NCI-H345 treated with DMSO at 0.1 percent for 48 hours (cell line): ENCODE measurements at regions not wholly inside any gene's neighbourhood (a gene's known extent, or its start where the extent isn't known, plus 50 kb on each side); places are given as distances from the start of the nearest gene placed in this dataset.
"Not testable (repeated sequence)": the region's sequence is repeated elsewhere in the genome, so short reads cannot be mapped to it uniquely, and the experiment has no call there.

Experiments
- DNase-seq: peaks from one replicate; lab custom pipeline; 2025; ENCODE audit not compliant: unreplicated experiment; lab: John Stamatoyannopoulos, UW

- no peak for DNase-seq
These were observed 196.3 kb downstream of the DCDC2C start for GRCh38 chr2:3899536-3900155.

DNA sequence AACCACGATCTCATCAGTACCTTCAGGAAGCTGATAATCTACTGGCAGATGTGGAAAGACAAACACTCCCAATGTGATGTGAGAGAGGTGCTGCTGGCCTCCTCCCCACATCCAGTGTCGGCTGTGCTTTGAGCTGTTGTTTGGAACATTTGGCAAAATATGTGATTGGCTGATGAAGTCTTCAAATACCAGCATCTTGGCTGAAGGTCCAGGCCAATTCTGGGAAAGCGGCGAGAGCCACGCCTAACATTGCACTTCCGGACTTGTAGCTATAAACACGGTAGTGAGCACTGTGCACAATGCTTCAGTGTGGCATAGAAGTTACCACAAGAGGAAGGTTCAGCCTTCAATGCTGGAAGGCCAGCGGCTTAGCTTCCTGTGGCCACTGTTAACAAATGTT is 198.8 kb downstream of the DCDC2C start:
- no peak for DNase-seq

DNA sequence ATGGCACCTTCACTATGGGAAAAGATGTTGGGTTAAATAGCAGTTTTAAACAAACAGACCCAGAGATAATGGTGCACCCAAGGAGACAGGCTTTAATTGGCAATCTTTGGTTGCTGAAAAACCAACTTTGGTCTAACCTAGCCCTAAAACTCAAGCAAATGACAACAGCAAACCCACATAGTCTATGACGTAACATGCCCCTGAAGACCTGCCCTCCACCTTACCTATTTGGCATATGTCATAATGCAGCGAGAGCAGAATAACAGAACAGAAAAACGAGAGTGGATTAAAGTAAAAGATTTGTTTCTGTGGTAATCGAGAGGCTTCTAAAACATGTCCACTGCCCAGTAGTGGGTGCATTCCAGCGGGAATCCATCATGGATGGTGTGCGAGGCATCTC is 200.7 kb downstream of the DCDC2C start:
- DNase-seq = no peak

- not testable (repeated sequence) for DNase-seq
These were observed 205.1 kb downstream of the DCDC2C start for GRCh38 chr2:3908498-3908897.

- DNase-seq = no peak
These were observed 208.6 kb downstream of the DCDC2C start for GRCh38 chr2:3911882-3912455.

- no peak for DNase-seq
These were observed 209.8 kb downstream of the DCDC2C start for GRCh38 chr2:3913166-3913565.

DNA sequence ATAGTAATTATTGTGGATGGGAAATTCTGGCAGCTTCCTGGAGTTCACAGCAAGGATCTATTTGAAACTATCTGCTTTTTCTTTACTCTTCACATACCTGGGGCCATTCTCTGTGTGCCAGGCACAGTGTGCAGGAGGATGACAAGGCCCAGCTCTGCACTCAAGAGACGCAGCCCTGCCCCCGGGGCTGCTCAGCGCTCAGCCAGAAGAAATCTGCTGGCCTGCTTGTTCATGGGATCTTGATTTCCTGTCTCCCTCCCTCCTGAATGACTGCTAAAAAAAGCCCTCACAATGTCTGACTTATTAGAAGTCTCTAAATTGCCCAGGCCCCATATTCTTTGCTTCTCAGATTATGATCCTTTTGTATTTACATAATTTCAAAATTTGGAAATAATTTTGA is 210.9 kb downstream of the DCDC2C start:
- no peak for DNase-seq

GRCh38 chr2:3927031-3927430 is 223.7 kb downstream of the DCDC2C start:
- no peak for DNase-seq

DNA sequence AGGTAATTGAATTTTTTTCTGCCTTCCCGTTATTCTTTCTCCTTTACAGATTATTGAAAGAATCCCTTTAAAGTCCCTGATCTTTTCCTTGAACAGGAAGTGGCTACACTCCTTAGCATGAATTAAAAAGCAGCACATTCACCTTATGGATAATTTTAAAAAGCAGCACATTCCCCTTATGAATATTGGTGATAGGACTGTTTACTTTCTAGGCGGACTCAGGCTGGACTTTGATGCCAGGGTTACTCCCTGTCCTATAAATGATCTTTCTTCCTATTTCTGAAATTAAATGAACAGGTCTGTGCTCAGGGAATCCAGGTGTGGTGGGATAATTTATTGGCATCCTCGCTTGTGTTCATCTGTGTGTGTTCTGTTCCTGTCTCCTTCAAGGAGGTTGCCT is 226.0 kb downstream of the DCDC2C start:
- DNase-seq = no peak

- DNase-seq = no peak
These were observed 226.9 kb downstream of the DCDC2C start for GRCh38 chr2:3930246-3930645.

DNA sequence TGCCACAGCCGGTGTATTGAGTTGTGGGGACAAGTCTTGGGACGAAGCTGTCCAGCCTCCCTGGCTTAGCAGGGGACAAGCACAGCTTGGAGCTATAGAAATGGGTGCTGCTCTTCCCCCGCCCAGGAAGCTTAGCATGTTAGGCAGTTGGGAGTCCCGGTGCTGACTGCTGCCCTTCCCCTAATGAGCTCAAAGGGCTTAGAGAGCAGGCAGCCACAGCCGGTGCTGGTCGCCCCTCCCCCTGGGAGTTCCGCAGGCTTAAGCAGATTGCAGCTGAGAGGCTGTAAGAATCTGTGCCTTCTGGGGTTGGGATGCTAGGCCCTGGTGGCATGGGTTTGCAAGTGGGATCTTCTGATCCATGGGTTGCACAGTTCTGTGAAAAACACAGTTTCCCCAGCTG is 237.3 kb downstream of the DCDC2C start:
- DNase-seq = no peak

GRCh38 chr2:3942841-3943240 is 239.5 kb downstream of the DCDC2C start:
- DNase-seq = no peak

DNA sequence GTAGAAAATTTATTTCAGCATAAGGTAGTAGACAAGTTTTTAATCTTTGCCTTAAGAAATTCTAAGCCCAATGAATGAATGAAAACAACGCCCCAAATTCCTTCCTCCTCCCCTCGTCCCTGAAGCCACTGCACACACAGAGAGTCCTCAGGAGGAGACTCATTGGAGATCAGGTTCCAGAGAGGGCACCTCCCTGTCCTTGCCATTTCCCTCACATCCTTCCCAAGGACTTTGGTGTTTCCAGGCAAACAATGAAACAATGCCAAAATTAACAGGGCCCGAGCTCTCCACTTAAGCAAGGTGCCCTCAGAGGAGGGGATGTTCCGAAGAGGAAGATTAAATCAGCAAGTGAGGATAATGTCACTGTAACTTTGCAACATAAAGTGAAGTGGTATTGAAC is 240.7 kb downstream of the DCDC2C start:
- no peak for DNase-seq

DNA sequence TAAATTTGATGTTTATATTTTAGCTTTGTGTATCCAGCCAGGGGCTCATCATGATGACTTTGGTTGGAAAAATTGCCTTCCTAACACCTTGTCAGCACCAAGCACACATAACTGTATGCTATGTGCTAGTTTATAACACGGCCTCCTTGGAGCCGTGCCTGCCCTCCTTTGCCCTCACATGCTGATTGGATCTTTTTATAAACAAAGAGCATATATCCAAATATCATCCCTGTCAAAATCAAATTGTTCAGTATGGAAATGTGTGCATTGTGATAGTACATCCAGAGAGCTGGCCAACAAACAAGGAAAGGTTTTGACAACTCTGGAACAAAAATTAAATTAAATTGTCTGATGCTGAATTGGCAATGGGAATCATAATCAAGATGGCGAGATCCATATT is 241.5 kb downstream of the DCDC2C start:
- DNase-seq = no peak

DNA sequence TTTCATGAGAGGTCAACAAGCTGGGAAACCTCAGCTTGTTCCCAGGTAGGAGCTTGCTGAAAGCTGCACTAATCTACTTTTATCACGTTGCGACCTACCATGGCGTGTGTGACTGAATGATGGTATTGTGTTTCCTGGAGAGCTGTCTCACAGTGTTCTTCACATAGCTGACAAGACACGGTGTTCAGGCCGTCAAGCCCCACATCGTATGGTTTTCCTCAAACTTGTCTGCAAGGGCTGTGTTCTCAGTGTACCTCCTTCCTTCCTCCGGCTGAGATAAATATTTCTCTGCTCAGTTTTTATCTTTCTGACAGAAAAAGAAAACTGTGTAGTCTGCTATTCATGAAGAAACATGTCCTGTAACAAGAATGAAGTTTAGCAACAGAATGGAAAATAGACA is 244.8 kb downstream of the DCDC2C start:
- DNase-seq = no peak

GRCh38 chr2:3951131-3951954 is 248.0 kb downstream of the DCDC2C start:
- DNase-seq = no peak

DNA sequence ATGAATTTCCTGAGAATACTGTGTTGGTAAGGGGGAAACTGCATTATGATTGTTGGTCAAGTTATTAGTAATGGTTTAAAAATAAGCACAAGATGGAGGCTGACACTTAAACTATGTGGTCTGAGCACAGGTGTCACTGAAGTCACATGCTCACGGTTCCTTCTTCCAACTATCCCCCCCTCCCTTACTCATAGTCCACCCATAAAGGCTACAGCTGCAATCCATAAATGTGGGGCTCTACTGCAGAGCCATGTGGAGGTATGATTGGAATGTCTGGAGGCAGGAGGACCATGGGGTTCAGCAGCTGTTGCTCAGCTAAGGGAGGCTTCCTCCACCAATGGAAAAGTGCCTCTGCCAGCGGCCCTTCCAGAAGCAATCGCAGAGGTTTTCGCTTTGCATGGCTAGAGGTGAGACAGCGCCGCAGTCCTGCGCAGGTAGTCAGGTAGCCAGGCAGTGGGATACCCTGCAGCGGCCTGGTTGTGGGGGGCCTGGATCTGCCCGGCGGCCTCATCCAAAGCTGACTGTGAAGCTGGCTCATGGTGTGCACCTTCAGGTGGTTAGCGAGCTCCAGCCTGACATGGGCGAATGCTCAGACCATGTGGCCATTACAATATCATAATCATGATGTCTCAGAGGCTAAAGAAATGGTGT is 249.6 kb downstream of the DCDC2C start:
- no peak for DNase-seq

DNA sequence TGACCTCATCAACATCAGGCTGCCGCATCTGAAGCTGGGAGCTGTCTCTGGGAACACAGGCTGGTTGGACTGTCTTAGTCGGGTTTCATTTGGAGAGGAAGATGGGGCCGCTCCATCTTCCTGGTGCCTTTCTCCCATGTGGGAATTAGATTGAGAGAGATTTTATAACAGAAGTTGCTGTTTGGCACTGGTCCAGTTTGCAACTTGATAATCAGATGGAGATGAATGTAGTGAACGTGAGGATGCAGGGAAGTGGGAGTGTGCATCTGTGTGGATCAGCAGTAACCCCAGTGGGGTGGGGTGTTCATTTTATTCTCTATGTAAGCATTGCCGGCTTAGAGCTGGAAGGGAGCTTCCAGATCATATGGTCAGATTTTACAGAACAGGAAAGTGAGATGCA is 250.9 kb downstream of the DCDC2C start:
- DNase-seq = no peak

GRCh38 chr2:3956406-3956805 is 253.0 kb downstream of the DCDC2C start:
- no peak for DNase-seq

DNA sequence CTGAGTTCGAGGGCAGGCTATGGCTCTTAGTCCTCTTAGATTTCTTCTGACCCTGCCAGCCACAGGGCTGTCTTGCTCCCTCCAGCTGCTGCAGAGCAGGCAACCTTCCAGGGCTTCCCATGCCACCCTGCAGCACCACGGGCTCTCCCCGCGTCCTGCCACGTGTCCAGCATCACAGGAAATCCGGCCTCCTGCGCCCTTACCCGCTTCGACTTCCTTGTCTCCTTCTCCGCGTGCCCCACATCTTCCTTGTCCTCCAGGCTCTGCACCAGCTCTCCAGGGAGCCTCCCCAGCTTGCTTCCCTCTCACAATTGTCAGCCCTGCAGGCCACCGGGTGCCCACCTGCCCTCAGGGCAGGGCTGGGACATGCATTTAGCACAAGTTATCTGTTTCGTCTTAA is 253.5 kb downstream of the DCDC2C start:
- DNase-seq = no peak

DNA sequence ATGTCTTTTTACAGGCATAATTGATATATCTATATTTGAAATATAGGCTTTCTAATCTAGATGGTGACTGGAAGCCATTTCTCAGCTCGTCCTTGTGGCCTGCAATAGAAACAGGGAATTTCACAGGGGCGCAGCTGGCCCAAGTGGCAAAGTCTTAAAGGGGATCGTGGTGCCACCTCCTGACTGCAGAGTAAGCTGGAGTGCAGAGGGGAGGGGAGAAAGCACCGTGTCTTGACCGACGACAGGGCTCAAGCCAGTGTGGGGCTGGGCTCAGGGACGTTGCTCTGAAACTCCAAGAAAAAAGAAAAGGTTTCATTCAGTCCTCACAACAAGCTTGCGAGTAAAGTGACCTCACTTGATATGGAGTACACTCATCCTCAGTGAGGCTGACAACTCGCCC is 255.1 kb downstream of the DCDC2C start:
- DNase-seq = no peak

DNA sequence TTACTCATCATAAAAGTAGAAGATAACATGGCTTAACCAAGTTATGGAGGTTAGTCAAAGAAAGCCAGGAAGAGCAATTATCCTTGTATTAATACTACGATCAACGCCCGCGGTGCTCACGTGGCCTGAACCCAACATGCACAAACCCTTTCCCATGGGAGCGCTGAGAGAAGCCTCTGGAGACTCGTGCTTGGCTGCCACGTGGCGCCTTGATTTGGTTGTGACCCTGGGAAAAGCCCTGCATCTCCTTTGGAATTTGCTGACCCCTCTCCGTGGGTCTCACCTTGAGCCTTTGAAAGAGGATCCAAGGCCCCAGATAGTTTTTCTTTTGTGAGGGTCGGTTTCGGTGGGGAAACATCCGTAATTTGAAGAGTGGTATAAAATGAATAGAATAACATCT is 255.6 kb downstream of the DCDC2C start:
- DNase-seq = no peak
